Stimulated activated naive B cell treated with anti-CD40 and anti-IgM and Interleukin-4, amounts not matched to agents 10 μg/mL and 1 μg/mL and 100 μg/mL, for 72 hours (primary cell): ENCODE measurements at regions not wholly inside any gene's neighbourhood (a gene's known extent, or its start where the extent isn't known, plus 50 kb on each side); places are given as distances from the start of the nearest gene placed in this dataset.

Source experiments
- ATAC-seq, 2 donors: fragments of 150-1000 bp; cut with Tn5 transposase; replicated peaks; 2 replicates each; pipeline ENCODE4 v1.10.0; 2021; ENCODE audit warnings: moderate library complexity in 1 of 2
- DNase-seq: peaks from one replicate; pipeline ENCODE4 v3.0.0; 2021
- H3K27ac Mint-ChIP-seq: one replicate; pipeline ENCODE4 v1.8.0; 2022; ENCODE audit warnings: mild to moderate bottlenecking, mixed read lengths
- H3K27me3 Mint-ChIP-seq, 2 donors: one replicate each; pipeline ENCODE4 v1.8.0; 2022; ENCODE audit warnings: mixed read lengths in 2 of 2
- H3K36me3 Mint-ChIP-seq, 2 donors: one replicate each; pipeline ENCODE4 v1.8.0; 2022; ENCODE audit warnings: mixed read lengths in 2 of 2, mild to moderate bottlenecking in 1 of 2
- H3K4me1 Mint-ChIP-seq, 2 donors: one replicate each; pipeline ENCODE4 v1.8.0; 2022; ENCODE audit warnings: mixed read lengths in 2 of 2, mild to moderate bottlenecking in 1 of 2
- H3K4me3 Mint-ChIP-seq, 2 donors: one replicate each; pipeline ENCODE4 v1.8.0; 2022; ENCODE audit warnings: mild to moderate bottlenecking in 2 of 2, mixed read lengths in 2 of 2, moderate library complexity in 1 of 2
- H3K9me3 Mint-ChIP-seq, 2 donors: one replicate each; pipeline ENCODE4 v1.8.0; 2022; ENCODE audit warnings: mixed read lengths in 2 of 2, mild to moderate bottlenecking in 1 of 2

DNA sequence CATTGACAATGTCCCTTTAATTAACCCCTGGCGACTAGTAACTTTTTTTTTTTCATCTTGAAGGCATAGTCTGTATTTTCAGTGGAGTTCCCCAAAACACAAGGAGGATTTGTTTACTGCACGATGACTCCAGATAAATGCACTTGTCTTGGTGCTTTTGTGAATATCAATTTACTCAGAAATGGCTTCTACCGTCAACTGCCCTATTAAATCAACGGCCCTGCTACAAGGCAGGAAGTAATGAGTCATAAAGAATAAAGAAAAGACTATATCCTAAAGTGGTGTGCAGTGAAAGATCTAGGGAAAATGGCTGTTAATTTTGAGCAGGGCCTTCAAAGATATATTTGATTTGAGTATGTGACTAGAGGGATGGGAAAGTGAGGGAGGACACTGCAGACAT, 388.3 kb upstream of the CHD1 start:
- H3K27ac Mint-ChIP-seq, result no peak overlapping the region
- H3K4me1 Mint-ChIP-seq, result no peaks in the 10 kb centered on the region
- H3K27me3 Mint-ChIP-seq, result no peaks in the 10 kb centered on the region
- H3K9me3 Mint-ChIP-seq, result peaks cover 3 to 4% of the 10 kb centered on the region in 2 donors
- no peak overlapping the region for H3K4me3 Mint-ChIP-seq
- no peaks in the 10 kb centered on the region for H3K36me3 Mint-ChIP-seq
- DNase-seq (no peak), ATAC-seq (no peak)

GRCh38 chr5:99316484-99316883, 387.7 kb upstream of the CHD1 start:
- no peak for DNase-seq
- Mint-ChIP-seq H3K4me1 (no peaks in the 10 kb centered on the region), H3K27ac (no peak overlapping the region), H3K4me3 (no peak overlapping the region), H3K9me3 (peaks cover 3 to 4% of the 10 kb centered on the region in 2 donors), H3K36me3 (no peaks in the 10 kb centered on the region), H3K27me3 (no peaks in the 10 kb centered on the region)
- ATAC-seq, result no peak

DNA sequence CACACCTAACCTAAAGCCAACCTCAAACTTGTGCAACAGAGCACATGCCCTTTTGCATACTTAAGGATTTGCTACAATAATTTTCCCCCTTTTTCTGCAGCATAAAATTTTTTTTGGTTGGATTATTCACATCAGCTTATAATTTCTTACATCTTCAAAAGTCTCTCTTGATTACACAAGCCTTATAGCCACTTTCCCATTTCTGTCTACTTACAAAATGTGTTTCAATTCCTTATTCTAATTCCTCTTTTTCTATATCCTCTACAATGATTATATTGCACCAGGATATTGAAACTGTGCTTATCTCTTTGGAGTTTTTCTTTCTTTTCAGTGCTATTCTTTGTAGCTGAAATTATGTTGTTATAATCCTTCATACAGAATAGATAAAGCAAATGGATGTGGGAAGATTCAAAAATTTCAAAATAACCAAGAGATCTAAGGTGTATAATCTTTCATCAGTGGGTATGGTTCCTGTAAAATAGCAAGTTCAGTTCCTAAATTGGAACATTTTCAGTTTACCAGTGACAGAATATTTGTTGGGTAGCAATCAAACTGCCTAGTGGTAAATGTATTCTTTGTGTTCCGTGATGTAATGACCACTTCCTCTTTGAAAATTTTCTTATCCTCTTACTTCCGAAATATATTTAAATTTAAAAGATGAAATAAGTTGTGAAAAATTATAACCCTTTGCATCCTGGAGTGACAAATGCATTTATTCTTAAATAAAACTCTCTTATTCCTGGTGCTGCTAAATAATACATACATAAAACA, 386.8 kb upstream of the CHD1 start:
- ATAC-seq (no peak), DNase-seq (no peak)
- Mint-ChIP-seq H3K36me3 (no peaks in the 10 kb centered on the region), H3K27me3 (no peaks in the 10 kb centered on the region), H3K27ac (no peak overlapping the region), H3K9me3 (peaks cover 3 to 4% of the 10 kb centered on the region in 2 donors), H3K4me1 (no peaks in the 10 kb centered on the region), H3K4me3 (no peak overlapping the region)

DNA sequence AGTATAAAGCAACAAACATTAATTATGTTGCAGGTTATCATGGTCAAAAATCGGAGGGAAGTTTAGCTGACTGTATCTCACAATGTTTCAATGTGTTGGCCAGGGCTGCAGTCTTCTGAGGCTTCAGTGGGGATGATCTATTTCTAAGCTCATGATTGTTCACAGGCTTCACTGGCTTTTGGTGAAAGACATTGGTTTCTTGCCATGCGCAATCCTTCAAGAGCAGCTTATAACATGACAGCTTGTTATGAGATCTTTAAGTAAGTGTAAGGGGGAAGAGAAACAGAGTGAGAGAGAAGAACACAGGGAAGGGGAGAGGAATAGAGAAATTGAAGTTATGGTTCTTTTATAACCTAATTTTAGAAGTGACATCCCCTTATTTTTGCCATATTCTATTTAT, 385.9 kb upstream of the CHD1 start:
- H3K36me3 Mint-ChIP-seq, result no peaks in the 10 kb centered on the region
- H3K4me1 Mint-ChIP-seq, result no peaks in the 10 kb centered on the region
- peaks cover 3 to 4% of the 10 kb centered on the region in 2 donors for H3K9me3 Mint-ChIP-seq
- no peak for ATAC-seq
- DNase-seq, result no peak
- no peaks in the 10 kb centered on the region for H3K27me3 Mint-ChIP-seq
- no peak overlapping the region for H3K27ac Mint-ChIP-seq
- no peak overlapping the region for H3K4me3 Mint-ChIP-seq

- no peaks in the 10 kb centered on the region for H3K36me3 Mint-ChIP-seq
- peaks cover 0 to under 1% of the 10 kb centered on the region in 2 donors for H3K9me3 Mint-ChIP-seq
Observed at GRCh38 chr5:99308131-99308530, 379.3 kb upstream of the CHD1 start.

GRCh38 chr5:99305045-99305580, 376.3 kb upstream of the CHD1 start:
- no peaks in the 10 kb centered on the region for H3K36me3 Mint-ChIP-seq
- ATAC-seq, result no peak
- no peak for DNase-seq
- H3K9me3 Mint-ChIP-seq, result peaks cover 4 to 10% of the 10 kb centered on the region in 2 donors
- no peak overlapping the region for H3K27ac Mint-ChIP-seq
- no peaks in the 10 kb centered on the region for H3K4me1 Mint-ChIP-seq
- no peaks in the 10 kb centered on the region for H3K27me3 Mint-ChIP-seq
- no peak overlapping the region for H3K4me3 Mint-ChIP-seq

More at GRCh38 chr5:99308131-99308530, 379.3 kb upstream of the CHD1 start:
- Mint-ChIP-seq H3K4me1 (no peaks in the 10 kb centered on the region), H3K27ac (no peak overlapping the region), H3K27me3 (no peaks in the 10 kb centered on the region), H3K4me3 (no peak overlapping the region)
- ATAC-seq, result no peak
- DNase-seq, result no peak

DNA sequence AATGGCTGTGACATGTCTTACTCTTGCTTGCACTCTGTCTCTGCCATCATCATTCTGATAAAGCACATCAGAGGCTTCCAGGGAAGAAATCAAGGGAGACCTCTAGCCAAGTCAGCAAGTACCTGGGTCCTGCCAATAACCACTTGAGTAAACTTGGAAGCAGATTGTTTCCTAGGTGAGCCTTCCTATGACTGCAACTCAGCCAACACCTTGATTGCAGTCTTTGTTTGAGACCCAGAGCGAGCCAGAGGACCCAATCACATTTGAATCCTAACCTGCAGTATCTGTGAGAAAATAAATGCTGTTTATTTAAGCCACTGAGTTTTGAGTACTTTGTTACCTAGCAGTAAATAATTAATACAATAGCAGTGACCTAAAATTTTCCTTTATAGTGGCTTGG, 356.8 kb upstream of the CHD1 start:
- no peak overlapping the region for H3K4me3 Mint-ChIP-seq
- H3K4me1 Mint-ChIP-seq, result no peaks in the 10 kb centered on the region
- no peak overlapping the region for H3K27ac Mint-ChIP-seq
- DNase-seq, result no peak
- ATAC-seq, result no peak
- no peaks in the 10 kb centered on the region for H3K27me3 Mint-ChIP-seq
- H3K36me3 Mint-ChIP-seq, result no peaks in the 10 kb centered on the region
- no peaks in the 10 kb centered on the region for H3K9me3 Mint-ChIP-seq

GRCh38 chr5:99275128-99275527, 346.3 kb upstream of the CHD1 start:
- H3K27me3 Mint-ChIP-seq, result no peaks in the 10 kb centered on the region
- DNase-seq (no peak), ATAC-seq (no peak)
- no peaks in the 10 kb centered on the region for H3K36me3 Mint-ChIP-seq
- H3K27ac Mint-ChIP-seq, result no peak overlapping the region
- H3K4me3 Mint-ChIP-seq, result no peak overlapping the region
- peaks cover 1 to 3% of the 10 kb centered on the region in 2 donors for H3K9me3 Mint-ChIP-seq
- no peaks in the 10 kb centered on the region for H3K4me1 Mint-ChIP-seq

DNA sequence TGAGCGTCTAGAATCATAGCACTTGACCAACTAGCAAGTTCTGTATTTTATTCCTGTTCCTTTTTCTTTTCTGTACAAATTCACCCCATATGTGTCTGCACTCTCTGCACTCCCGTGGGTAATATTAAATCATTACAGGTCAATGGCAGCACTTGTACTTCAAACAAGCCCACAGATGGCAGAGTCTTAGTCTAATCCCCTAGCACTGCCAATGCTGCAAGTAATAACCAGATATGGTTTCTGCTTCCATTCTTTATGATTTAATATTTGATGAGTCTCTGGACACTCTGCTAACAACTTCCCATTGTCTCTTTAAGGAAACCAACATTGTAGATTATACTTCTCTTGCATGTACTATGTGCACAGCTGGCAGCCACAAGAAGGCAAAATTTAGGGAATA, 343.8 kb upstream of the CHD1 start:
- H3K4me1 Mint-ChIP-seq, result no peaks in the 10 kb centered on the region
- H3K27me3 Mint-ChIP-seq, result no peaks in the 10 kb centered on the region
- no peaks in the 10 kb centered on the region for H3K36me3 Mint-ChIP-seq
- no peak for DNase-seq
- no peak overlapping the region for H3K4me3 Mint-ChIP-seq
- H3K27ac Mint-ChIP-seq, result no peak overlapping the region
- H3K9me3 Mint-ChIP-seq, result peaks cover 1 to 3% of the 10 kb centered on the region in 2 donors
- ATAC-seq, result no peak

DNA sequence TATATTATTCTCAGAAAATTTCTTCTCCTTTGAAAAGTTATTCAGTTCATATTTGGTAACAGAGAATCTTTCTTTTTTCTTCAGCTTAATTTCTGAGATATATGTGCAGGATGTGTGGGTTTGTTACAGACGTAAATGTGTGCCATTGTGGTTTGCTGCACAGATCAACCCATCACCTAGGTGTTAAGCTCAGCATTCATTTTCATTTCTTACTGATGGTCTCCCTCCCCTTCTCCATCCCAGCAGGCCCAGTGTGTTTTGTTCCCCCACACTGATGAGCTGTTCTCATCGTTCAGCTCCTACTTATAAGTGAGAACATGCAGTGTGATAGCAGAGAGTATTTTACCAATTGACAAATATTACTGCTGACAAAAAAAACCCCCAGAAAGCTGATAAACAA, 330.0 kb upstream of the CHD1 start:
- ATAC-seq, result no peak
- Mint-ChIP-seq H3K36me3 (no peaks in the 10 kb centered on the region), H3K4me3 (no peak overlapping the region)

GRCh38 chr5:99248066-99248465, 319.3 kb upstream of the CHD1 start:
- ATAC-seq, result no peak
- Mint-ChIP-seq H3K4me1 (no peaks in the 10 kb centered on the region), H3K27ac (no peak overlapping the region), H3K36me3 (no peaks in the 10 kb centered on the region), H3K9me3 (peaks cover 0 to 3% of the 10 kb centered on the region in 2 donors), H3K27me3 (no peaks in the 10 kb centered on the region), H3K4me3 (no peak overlapping the region)
- no peak for DNase-seq

More for the DNA sequence above, 330.0 kb upstream of the CHD1 start:
- Mint-ChIP-seq H3K4me1 (no peaks in the 10 kb centered on the region), H3K27ac (no peak overlapping the region), H3K9me3 (peaks cover 13 to 18% of the 10 kb centered on the region in 2 donors), H3K27me3 (no peaks in the 10 kb centered on the region)
- DNase-seq, result no peak

- no peak for DNase-seq
- Mint-ChIP-seq H3K4me1 (no peaks in the 10 kb centered on the region), H3K27ac (no peak overlapping the region), H3K36me3 (no peaks in the 10 kb centered on the region), H3K4me3 (no peak overlapping the region), H3K27me3 (no peaks in the 10 kb centered on the region), H3K9me3 (peaks cover 0 to 3% of the 10 kb centered on the region in 2 donors)
- no peak for ATAC-seq
Observed at GRCh38 chr5:99247346-99247745, 318.5 kb upstream of the CHD1 start.

DNA sequence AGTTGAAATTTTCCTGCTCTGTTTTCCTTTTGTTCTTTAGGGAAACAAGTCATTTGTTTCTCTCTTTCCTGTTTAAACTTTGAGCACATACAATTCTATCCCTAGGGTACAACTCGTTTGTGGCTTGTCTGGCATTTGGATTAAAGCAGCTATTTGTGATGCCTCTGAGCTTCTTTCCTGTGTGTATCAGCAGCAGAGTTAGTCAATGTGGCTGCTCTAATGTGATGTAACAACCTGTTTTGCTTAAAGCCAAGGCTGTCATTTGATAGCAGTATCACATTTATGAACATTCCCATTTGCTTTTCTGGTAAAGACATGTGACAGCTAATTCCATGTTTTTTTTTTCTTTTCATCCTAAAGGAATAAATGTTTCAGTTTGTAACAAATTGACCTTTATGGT, 314.3 kb upstream of the CHD1 start:
- no peak for ATAC-seq
- no peaks in the 10 kb centered on the region for H3K4me1 Mint-ChIP-seq
- H3K27me3 Mint-ChIP-seq, result no peaks in the 10 kb centered on the region
- no peak for DNase-seq
- H3K9me3 Mint-ChIP-seq, result peaks cover 0 to under 1% of the 10 kb centered on the region in 2 donors
- no peak overlapping the region for H3K27ac Mint-ChIP-seq
- H3K4me3 Mint-ChIP-seq, result no peak overlapping the region
- no peaks in the 10 kb centered on the region for H3K36me3 Mint-ChIP-seq

DNA sequence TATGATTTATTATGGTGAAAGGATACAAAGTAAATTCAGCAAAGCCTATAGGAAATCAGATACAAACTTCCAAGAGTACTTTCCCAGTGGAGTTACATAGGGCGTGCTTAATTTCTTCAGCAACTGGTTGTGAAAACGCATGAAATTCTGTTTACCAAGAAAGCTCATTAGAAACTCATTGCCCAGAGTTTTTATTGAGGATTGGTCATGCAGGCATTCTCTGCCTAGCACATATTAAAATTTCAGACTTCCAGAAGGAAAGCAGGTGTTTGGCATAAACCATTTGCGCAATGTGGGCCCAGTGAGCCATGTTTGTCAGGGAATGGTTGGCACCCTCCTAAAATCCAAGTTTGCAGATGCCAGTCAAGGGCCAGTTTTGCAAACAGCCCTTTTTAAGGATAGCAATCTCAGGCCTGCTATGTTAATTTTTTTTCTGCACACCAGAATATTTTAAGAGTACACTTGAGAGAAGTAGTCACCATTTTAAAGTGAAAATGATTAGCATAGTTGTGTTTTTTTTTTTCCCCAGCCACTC, 311.1 kb upstream of the CHD1 start:
- Mint-ChIP-seq H3K36me3 (no peaks in the 10 kb centered on the region), H3K4me3 (no peak overlapping the region), H3K9me3 (peaks cover 2 to 4% of the 10 kb centered on the region in 2 donors), H3K27me3 (no peaks in the 10 kb centered on the region), H3K27ac (no peak overlapping the region), H3K4me1 (no peaks in the 10 kb centered on the region)
- DNase-seq (no peak), ATAC-seq (no peak)

DNA sequence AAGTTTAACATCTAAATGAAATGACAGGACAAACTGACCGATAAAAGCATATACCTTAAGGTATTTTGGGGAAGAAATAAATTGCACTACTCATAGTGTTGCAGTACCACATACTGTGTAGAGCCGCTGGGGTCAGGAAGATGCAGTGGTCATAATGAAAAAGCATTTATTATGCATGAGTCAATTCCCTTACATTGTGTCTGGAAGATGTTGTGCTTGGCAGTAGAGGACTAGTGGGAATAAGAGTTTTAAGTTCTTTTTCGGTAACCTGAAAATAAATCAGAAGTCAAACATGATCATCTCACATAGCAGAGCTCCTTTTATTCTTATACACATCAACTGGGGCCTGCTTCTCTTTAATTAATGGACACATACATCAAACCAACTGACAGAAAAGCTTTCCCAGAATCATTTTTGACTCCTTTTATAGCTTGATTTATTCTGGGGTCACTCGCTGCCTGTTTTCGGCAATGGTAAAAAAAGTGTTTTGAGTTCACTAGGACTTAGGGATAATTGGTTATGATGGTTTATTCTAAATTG, 262.5 kb upstream of the CHD1 start:
- ATAC-seq, result no peak
- no peak overlapping the region for H3K27ac Mint-ChIP-seq
- peaks cover 0 to 3% of the 10 kb centered on the region in 2 donors for H3K9me3 Mint-ChIP-seq
- no peak overlapping the region for H3K4me3 Mint-ChIP-seq
- H3K4me1 Mint-ChIP-seq, result no peaks in the 10 kb centered on the region
- no peak for DNase-seq
- H3K36me3 Mint-ChIP-seq, result no peaks in the 10 kb centered on the region
- H3K27me3 Mint-ChIP-seq, result no peaks in the 10 kb centered on the region
